ENCODE measurements at regions not wholly inside any gene's neighbourhood (a gene's known extent, or its start where the extent isn't known, plus 50 kb on each side); places are given as distances from the start of the nearest gene placed in this dataset.

DNA sequence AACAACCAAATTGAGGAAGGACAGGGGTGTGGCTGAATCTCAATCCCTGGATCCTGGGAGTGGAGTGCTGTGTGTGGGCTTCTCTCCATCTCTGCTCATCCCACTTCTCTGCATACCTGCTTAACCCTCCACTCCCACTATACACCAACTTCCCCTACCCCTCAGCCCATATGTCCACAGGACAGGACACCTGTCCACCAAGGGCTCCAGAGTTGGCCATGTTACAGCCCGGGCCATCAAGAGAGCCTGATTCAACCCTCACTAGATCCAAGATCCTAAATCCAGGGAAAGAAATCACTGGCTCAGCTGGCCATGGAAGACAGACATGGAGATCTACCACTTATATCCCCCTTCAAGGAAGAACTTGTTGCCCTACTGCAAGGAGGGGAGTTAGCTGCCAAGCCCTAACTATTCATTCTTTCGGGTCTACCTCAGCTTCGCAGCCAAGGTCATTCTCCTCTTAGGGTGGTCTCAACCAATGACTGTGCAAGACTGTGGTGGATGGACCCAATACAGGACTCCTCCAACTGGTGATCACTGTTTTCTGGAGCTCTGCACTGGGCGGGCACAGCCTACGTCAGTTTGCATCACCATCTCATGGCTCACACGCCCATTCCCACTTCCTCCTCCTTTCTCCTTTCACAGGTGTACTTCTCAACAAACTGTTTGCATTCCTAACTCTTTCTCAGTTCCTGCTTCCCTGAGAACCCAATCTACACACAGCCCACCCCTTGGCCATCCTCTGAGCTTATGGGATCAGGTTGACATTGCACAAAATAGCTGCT is 53.7 kb upstream of the ZBTB43 start:
- H3K27ac Mint-ChIP-seq = no peak overlapping the region

DNA sequence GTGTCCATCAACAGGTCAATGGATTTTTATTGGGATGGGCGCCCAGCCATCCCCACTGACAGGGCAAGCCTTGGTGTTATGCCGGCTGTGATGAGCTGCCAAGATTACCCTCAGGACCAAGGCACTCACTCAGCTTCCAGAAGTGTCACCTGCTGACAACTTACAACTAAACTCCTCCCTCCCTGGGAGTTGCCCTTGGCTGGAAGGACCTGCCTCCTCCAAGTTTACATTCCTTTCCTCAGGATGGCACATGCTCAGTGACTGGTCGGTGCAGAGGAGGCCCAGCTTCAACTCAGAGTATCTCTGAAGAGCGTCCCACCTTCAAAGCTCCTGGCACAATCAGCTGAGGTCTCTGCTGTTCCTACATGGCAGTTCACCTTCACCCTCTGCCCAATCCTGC is 52.5 kb upstream of the ZBTB43 start:
- Mint-ChIP-seq H3K4me1 (peaks cover 23% of the 10 kb centered on the region), H3K36me3 (no peaks in the 10 kb centered on the region), H3K27me3 (peaks cover 9% of the 10 kb centered on the region), H3K9me3 (no peaks in the 10 kb centered on the region), H3K4me3 (no peak overlapping the region), H3K27ac (no peak overlapping the region)
- ATAC-seq = no peak

More for the DNA sequence above, 53.7 kb upstream of the ZBTB43 start:
- Mint-ChIP-seq H3K27me3 (peaks cover 9% of the 10 kb centered on the region), H3K36me3 (no peaks in the 10 kb centered on the region), H3K4me3 (no peak overlapping the region), H3K9me3 (no peaks in the 10 kb centered on the region), H3K4me1 (peaks cover 35% of the 10 kb centered on the region)
- no peak for ATAC-seq

DNA sequence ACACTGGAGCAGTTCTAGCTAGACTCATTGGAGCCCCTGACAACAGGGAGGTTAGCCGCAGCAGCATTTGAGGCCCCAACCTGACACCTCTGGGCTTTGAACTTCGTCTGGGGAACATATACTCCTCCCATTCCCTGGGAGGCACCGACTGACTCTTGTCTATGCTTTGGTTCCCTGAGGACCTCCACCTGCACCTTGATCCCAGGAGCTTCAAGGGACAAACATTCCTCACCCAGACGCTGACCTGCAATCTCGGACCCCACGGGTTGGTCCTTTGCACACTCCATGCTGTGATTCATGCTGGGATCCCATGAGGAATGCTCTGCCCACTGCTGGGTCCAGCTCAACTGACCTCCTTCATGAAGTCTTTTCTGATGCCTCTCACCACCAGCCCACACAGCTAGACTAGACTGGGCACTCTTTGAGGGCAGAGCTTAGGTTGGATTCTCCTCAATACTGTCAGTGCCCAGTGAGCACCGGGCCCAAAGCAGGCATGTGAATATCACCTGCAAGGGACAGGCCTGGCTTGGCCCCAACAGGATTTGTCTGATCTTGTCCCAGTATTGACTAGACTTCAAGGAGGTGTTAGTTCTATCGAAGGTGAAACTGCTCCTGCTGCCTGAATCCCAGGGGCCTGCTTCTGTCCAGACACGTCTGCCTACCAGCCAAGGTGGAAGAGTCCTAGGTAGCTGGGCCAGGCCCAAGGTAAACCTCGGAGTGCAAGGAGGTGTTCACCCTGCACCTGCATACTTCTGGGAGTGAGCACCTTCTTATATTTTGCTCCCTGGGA is 51.8 kb upstream of the ZBTB43 start:
- H3K27me3 Mint-ChIP-seq = peaks cover 9% of the 10 kb centered on the region
- H3K4me1 Mint-ChIP-seq = peaks cover 16% of the 10 kb centered on the region
- no peak overlapping the region for H3K27ac Mint-ChIP-seq
- no peaks in the 10 kb centered on the region for H3K36me3 Mint-ChIP-seq
- peak; percentile 20 for ATAC-seq
- no peak overlapping the region for H3K4me3 Mint-ChIP-seq
- no peaks in the 10 kb centered on the region for H3K9me3 Mint-ChIP-seq

DNA sequence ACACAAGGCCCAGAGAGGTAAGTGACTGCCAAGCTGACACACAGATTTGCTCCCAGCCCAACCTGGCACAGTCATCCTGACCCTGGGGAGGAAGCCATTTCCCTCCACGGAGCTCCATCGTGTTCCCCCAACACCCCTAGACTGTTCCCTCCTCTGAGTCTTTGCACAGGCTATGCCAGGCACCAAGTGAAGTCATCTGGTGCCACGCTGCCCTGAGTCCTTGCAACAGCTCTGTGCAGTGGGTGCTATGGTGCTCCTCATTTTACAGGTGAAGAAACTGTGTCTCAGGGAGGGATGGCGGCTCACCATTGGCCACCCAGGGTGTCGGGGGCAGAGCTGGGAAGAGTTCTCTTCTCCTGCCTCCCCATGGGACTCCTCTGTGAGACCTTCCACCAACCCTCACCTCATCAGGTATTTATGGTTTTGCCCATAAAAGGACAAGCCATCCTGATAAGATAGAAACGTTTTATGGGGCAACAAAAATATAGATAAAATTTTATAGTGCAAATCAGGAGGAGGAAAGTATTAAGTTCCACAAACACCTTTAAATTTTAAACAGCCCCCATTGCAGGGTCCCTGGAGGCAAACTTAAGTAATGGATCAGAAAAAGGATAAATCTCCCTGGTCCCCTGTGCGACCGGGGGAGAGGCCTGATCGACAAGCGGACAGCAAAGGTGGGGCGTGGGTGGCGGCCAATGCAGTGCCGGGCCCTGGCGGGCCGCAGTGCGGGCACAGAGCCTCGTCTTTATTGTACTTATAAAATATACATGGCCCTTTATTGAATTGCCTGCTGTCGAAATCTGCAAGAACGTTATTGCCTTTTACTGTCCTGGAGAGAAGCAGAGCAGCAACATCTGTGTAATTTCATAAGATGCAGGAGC is 50.2 kb upstream of the ZBTB43 start:
- Mint-ChIP-seq H3K4me1 (peaks cover 7% of the 10 kb centered on the region), H3K9me3 (no peaks in the 10 kb centered on the region), H3K4me3 (no peak overlapping the region), H3K36me3 (no peaks in the 10 kb centered on the region), H3K27me3 (peaks cover 9% of the 10 kb centered on the region), H3K27ac (no peak overlapping the region)
- no peak for ATAC-seq

Data from stimulated activated memory B cell treated with anti-CD40 and anti-IgM and Interleukin-4, amounts not matched to agents 10 μg/mL and 1 μg/mL and 100 μg/mL, for 72 hours (primary cell).